Activated naive CD4-positive, alpha-beta T cell treated with anti-CD3 and anti-CD28 coated beads, Interleukin-2, amount 50 U/mL, for 72 hours (primary cell): ENCODE measurements at regions not wholly inside any gene's neighbourhood (a gene's known extent, or its start where the extent isn't known, plus 50 kb on each side); places are given as distances from the start of the nearest gene placed in this dataset.

Experiments
- ATAC-seq, 2 donors: fragments of 150-1000 bp; cut with Tn5 transposase; 2 replicates each; pipeline ENCODE4 v1.10.0; 2021; ENCODE audit warnings: mild to moderate bottlenecking in 2 of 2, moderate library complexity in 2 of 2
- DNase-seq, 2 donors: peaks; one replicate each; pipeline ENCODE4 v3.0.0; 2021 to 2022; ENCODE audit warnings: low spot score in 2 of 2
- H3K27ac Mint-ChIP-seq, 2 donors: one replicate each; pipeline ENCODE4 v1.8.0; 2022; ENCODE audit warnings: mild to moderate bottlenecking in 2 of 2, mixed read lengths in 2 of 2
- H3K36me3 Mint-ChIP-seq, 2 donors: one replicate each; pipeline ENCODE4 v1.8.0; 2022; ENCODE audit warnings: mixed read lengths in 2 of 2
- H3K9me3 Mint-ChIP-seq, 2 donors: one replicate each; pipeline ENCODE4 v1.8.0; 2022; ENCODE audit warnings: mixed read lengths in 2 of 2

GRCh38 chr18:24553571-24554285 lies 93.3 kb downstream of the HRH4 start:
- Mint-ChIP-seq H3K27ac (no peak overlapping the region), H3K36me3 (no peaks in the 10 kb centered on the region), H3K9me3 (no peaks in the 10 kb centered on the region)
- DNase-seq (no peak), ATAC-seq (no peak)

DNA sequence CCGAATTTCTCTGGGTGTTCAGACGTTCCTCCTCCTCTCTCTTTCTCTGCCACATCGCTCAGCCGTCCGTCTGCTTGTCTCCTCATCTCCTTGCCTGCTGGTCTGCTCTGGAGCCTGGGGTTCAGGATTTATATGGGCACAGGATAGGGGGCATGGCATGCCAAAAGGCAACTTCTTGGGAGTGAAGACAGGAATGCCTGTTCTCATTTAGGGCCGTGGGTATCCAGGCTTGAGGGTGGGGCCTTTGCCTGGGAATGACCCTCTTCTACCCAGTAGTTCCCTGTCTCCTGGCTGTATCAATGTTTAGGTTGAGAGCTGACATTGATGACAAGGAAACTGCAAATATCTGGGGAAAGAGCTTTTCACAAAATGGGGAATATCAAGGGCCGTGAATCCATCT lies 98.0 kb downstream of the HRH4 start:
- Mint-ChIP-seq H3K9me3 (no peaks in the 10 kb centered on the region), H3K36me3 (no peaks in the 10 kb centered on the region), H3K27ac (no peak overlapping the region)
- DNase-seq (no peak), ATAC-seq (no peak)

DNA sequence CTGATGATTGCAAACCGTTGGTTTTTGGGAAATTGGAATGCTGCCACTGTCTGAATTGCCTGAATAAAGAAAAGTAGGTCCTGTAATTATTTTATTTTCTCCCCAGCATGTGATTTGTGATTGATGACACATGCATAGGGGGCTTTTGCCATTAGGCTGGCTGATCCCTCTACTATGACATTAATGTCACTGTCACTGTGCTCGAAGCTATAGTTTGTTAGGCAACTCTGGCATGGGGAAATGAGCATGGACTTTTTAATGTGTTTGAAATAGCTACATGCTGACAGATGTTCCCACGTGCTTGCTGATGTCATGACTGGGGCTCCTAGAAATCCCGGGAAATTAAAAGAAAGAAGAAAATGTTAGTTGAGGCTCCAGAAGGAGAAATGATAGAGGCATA lies 99.1 kb downstream of the HRH4 start:
- Mint-ChIP-seq H3K36me3 (no peaks in the 10 kb centered on the region), H3K27ac (no peak overlapping the region), H3K9me3 (no peaks in the 10 kb centered on the region)
- DNase-seq (no peak), ATAC-seq (no peak)

DNA sequence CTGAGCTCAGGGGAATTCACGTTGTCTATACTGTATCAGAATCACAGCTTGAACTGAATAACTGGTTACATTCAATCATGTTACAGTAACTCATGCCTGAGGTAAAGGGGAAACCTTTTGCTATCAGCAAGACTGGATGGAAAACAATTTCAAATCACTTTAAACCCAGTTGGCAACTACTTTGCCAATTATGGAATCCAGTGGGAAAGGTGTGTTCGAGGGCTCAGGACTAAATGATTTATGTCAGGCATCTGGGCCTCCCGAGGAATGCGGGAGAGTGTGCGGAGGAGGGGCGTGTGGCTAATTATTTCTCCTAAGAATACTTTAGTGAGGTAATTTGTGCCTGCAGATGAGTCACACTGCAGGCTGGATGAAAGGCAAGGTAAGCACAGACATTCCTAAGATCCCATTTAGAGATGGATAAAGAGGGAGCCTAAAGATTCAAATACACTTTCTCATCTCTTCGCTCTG lies 100.1 kb downstream of the HRH4 start:
- no peak for DNase-seq
- no peaks in the 10 kb centered on the region for H3K36me3 Mint-ChIP-seq
- H3K9me3 Mint-ChIP-seq, result no peaks in the 10 kb centered on the region
- no peak for ATAC-seq
- no peak overlapping the region for H3K27ac Mint-ChIP-seq

- H3K27ac Mint-ChIP-seq, result no peak overlapping the region
- ATAC-seq (no peak), DNase-seq (no peak)
- no peaks in the 10 kb centered on the region for H3K36me3 Mint-ChIP-seq
- H3K9me3 Mint-ChIP-seq, result no peaks in the 10 kb centered on the region
These were observed 101.0 kb downstream of the HRH4 start for GRCh38 chr18:24561369-24561965.

- ATAC-seq, result no peak
- DNase-seq, result no peak
- no peaks in the 10 kb centered on the region for H3K36me3 Mint-ChIP-seq
These were observed 106.8 kb downstream of the HRH4 start for GRCh38 chr18:24567199-24567598.

DNA sequence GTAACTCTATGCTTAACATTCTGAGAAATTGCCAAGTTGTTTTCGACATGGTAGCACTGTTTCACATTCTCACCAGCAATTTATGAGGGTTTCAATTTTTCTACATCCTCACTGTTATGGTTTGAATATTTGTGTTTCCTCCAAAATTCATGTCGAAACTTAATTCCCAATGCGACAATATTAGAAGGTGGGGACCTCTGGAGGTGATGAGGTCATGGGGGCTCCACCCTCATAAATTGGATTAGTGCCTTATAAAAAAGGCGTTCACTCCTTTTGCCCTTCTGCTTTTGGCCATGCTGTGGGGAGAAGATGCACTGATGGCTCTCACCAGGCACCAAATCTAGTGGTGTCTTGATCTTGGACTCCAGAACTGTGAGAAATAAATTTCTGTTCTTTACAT lies 110.3 kb downstream of the HRH4 start:
- H3K36me3 Mint-ChIP-seq, result no peaks in the 10 kb centered on the region
- ATAC-seq (no peak), DNase-seq (no peak)
- H3K9me3 Mint-ChIP-seq, result peaks cover 0 to 6% of the 10 kb centered on the region in 2 donors
- no peak overlapping the region for H3K27ac Mint-ChIP-seq

More at GRCh38 chr18:24567199-24567598, 106.8 kb downstream of the HRH4 start:
- Mint-ChIP-seq H3K27ac (no peak overlapping the region), H3K9me3 (no peaks in the 10 kb centered on the region)

- Mint-ChIP-seq H3K9me3 (no peaks in the 10 kb centered on the region), H3K36me3 (no peaks in the 10 kb centered on the region), H3K27ac (no peak overlapping the region)
- ATAC-seq, result no peak
- DNase-seq, result no peak
These were observed 122.3 kb downstream of the HRH4 start for GRCh38 chr18:24582771-24583170.

DNA sequence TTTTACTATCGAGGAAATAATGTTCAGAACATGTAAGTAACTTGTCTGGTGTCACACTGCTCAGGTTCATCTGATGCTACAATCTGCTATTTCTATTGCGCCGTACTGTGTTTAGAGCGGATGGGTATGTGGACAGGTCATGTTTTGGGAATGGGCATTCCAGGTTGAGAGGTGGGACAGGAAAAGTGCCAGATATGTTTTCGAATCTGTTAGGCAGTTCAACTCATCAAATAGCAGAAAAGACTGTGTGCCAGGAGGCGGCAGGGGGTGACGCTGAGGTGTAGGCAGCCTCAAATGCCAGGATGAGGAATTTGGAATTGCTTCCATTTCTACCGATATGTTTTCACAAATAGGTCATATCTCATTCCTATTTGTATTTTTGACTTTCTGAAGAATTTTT lies 123.8 kb downstream of the HRH4 start:
- Mint-ChIP-seq H3K27ac (no peak overlapping the region), H3K36me3 (no peaks in the 10 kb centered on the region), H3K9me3 (no peaks in the 10 kb centered on the region)
- no peak for ATAC-seq
- no peak for DNase-seq

DNA sequence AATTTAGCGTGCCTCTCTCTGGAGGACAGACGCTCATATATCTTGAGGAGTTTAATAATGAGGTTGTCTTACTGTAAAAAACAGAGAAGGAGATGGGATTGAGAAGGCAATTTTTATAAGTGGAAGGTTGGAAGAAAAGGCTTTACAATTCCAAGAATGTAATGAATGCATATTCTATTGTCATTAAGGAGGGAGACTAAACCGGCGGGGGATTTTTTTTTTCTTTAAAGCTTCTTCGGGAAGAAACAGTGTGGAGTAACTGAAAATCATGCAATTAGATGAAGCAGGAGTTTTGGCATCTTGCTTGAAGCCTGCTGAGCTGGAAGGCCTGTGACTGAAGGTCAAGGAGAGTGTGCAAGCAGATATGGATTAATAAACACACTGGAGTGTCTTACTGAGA lies 124.4 kb downstream of the HRH4 start:
- DNase-seq, result no peak
- no peaks in the 10 kb centered on the region for H3K9me3 Mint-ChIP-seq
- H3K27ac Mint-ChIP-seq, result no peak overlapping the region
- H3K36me3 Mint-ChIP-seq, result no peaks in the 10 kb centered on the region
- ATAC-seq, result no peak

- Mint-ChIP-seq H3K27ac (no peak overlapping the region), H3K9me3 (no peaks in the 10 kb centered on the region), H3K36me3 (no peaks in the 10 kb centered on the region)
- ATAC-seq, result no peak
- DNase-seq, result no peak
These were observed 125.6 kb downstream of the HRH4 start for GRCh38 chr18:24585996-24586566.

GRCh38 chr18:24586662-24587360 lies 126.4 kb downstream of the HRH4 start:
- Mint-ChIP-seq H3K9me3 (no peaks in the 10 kb centered on the region), H3K27ac (no peak overlapping the region), H3K36me3 (no peaks in the 10 kb centered on the region)
- ATAC-seq, result no peak
- no peak for DNase-seq

DNA sequence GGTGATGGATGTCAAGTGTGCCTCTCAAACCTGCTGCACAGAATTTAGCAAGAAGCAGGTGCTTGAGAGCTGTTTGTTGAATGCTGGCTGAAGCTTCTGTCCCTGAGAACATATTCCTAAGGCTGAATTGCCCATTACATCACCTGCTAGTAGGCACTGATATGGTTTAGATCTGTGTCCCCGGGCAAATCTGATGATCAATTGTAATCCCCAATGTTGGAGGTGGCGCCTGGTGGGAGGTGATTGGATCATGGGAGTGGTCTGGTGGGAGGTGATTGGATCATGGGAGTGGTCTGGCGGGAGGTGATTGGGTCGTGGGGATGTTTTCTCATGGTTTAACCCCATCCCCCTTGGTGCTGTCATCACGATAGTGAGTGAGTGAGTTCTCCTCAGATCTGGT lies 128.0 kb downstream of the HRH4 start:
- Mint-ChIP-seq H3K9me3 (no peaks in the 10 kb centered on the region), H3K36me3 (no peaks in the 10 kb centered on the region), H3K27ac (no peak overlapping the region)
- no peak for ATAC-seq
- no peak for DNase-seq

DNA sequence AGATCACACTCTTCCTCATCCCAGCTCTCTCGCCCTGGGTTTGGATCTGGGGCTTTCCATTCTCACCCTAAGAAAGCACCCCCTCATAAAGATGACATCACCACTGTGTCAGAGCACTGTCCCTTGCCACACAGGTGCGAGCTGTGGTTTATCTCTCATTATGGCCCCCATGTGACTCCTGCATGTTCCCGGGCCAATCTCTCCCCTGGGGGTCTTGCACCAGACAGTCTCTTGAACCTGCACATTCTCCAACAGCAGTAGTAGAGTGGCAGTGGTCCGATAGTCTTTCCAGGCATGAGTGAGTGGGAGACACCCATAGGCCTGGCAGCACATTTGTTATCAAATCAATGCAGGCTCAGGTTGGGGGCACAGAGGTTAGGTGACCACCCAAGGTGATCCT lies 130.5 kb downstream of the HRH4 start:
- Mint-ChIP-seq H3K36me3 (no peaks in the 10 kb centered on the region), H3K9me3 (no peaks in the 10 kb centered on the region), H3K27ac (no peak overlapping the region)
- ATAC-seq (no peak), DNase-seq (no peak)

GRCh38 chr18:24593401-24593800 lies 133.0 kb downstream of the HRH4 start:
- Mint-ChIP-seq H3K9me3 (no peaks in the 10 kb centered on the region), H3K27ac (no peak overlapping the region), H3K36me3 (no peaks in the 10 kb centered on the region)
- no peak for DNase-seq
- ATAC-seq, result no peak

- no peak for DNase-seq
- Mint-ChIP-seq H3K9me3 (no peaks in the 10 kb centered on the region), H3K36me3 (no peaks in the 10 kb centered on the region), H3K27ac (no peak overlapping the region)
- no peak for ATAC-seq
These were observed 133.4 kb downstream of the HRH4 start for GRCh38 chr18:24593886-24594285.

DNA sequence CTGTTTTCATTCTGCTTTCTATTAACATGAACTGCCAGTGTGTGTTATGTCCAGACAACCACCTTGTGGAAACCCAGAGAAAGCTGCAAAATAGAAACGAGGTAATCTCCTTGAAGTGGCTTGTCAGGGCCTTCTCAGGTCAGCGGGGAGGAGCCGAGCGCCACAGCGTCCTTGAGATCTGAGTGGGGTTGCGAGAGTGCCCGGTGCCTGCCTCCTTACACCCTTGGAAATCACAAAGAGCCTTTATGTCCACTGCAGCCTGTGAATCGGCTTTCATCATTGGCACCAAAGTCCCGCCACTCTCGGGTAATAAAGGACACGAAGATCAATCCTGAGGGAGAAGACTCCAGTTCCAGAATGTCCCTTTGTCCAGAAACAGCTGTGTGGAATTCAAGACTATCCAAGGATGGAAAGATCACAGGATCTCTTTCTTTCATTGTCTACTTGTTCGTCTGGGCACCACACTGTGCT lies 135.2 kb downstream of the HRH4 start:
- no peak for DNase-seq
- H3K27ac Mint-ChIP-seq, result no peak overlapping the region
- ATAC-seq, result no peak
- no peaks in the 10 kb centered on the region for H3K36me3 Mint-ChIP-seq
- H3K9me3 Mint-ChIP-seq, result no peaks in the 10 kb centered on the region
